HG02571 (cell line): ENCODE measurements at regions not wholly inside any gene's neighbourhood (a gene's known extent, or its start where the extent isn't known, plus 50 kb on each side); places are given as distances from the start of the nearest gene placed in this dataset.

Experiments used
- ATAC-seq: cut with Tn5 transposase; IDR thresholded peaks from one replicate; pipeline ENCODE4 v1.9.1; 2021; ENCODE audit warnings: mild to moderate bottlenecking, moderate library complexity; ENCODE audit not compliant: unreplicated experiment

GRCh38 chr15:95584088-95584487 lies 746.4 kb upstream of the NR2F2 start:
- no peak for ATAC-seq

GRCh38 chr15:95588056-95588455 lies 742.4 kb upstream of the NR2F2 start:
- no peak for ATAC-seq

GRCh38 chr15:95590533-95591044 lies 739.9 kb upstream of the NR2F2 start:
- ATAC-seq = no peak

- no peak for ATAC-seq
These were observed 739.2 kb upstream of the NR2F2 start for GRCh38 chr15:95591270-95591669.

- ATAC-seq = no peak
These were observed 738.6 kb upstream of the NR2F2 start for GRCh38 chr15:95591886-95592285.

GRCh38 chr15:95594496-95594895 lies 736.0 kb upstream of the NR2F2 start:
- ATAC-seq = no peak

GRCh38 chr15:95595759-95596158 lies 734.7 kb upstream of the NR2F2 start:
- ATAC-seq = no peak

- ATAC-seq = no peak
These were observed 734.0 kb upstream of the NR2F2 start for GRCh38 chr15:95596496-95596895.

GRCh38 chr15:95598251-95598855 lies 732.1 kb upstream of the NR2F2 start:
- ATAC-seq = no peak

GRCh38 chr15:95600367-95600766 lies 730.1 kb upstream of the NR2F2 start:
- ATAC-seq = no peak

- no peak for ATAC-seq
These were observed 729.6 kb upstream of the NR2F2 start for GRCh38 chr15:95600884-95601283.

- no peak for ATAC-seq
These were observed 729.0 kb upstream of the NR2F2 start for GRCh38 chr15:95601525-95601924.

- no peak for ATAC-seq
These were observed 726.7 kb upstream of the NR2F2 start for GRCh38 chr15:95603802-95604201.

- ATAC-seq = no peak
These were observed 725.9 kb upstream of the NR2F2 start for GRCh38 chr15:95604634-95605036.

GRCh38 chr15:95605098-95605497 lies 725.4 kb upstream of the NR2F2 start:
- ATAC-seq = no peak

GRCh38 chr15:95606551-95606950 lies 723.9 kb upstream of the NR2F2 start:
- no peak for ATAC-seq

GRCh38 chr15:95608371-95608770 lies 722.1 kb upstream of the NR2F2 start:
- ATAC-seq = no peak

- ATAC-seq = no peak
These were observed 721.4 kb upstream of the NR2F2 start for GRCh38 chr15:95609096-95609495.

- ATAC-seq = no peak
These were observed 719.6 kb upstream of the NR2F2 start for GRCh38 chr15:95610945-95611344.

GRCh38 chr15:95615436-95615835 lies 715.1 kb upstream of the NR2F2 start:
- no peak for ATAC-seq

GRCh38 chr15:95616306-95616705 lies 714.2 kb upstream of the NR2F2 start:
- ATAC-seq = no peak

GRCh38 chr15:95620934-95621579 lies 709.4 kb upstream of the NR2F2 start:
- ATAC-seq = no peak

- ATAC-seq = no peak
These were observed 707.7 kb upstream of the NR2F2 start for GRCh38 chr15:95622843-95623242.
